Ishikawa (cell line): ENCODE measurements at regions not wholly inside any gene's neighbourhood (a gene's known extent, or its start where the extent isn't known, plus 50 kb on each side); places are given as distances from the start of the nearest gene placed in this dataset.

Source experiments
- CEBPB ChIP-seq: IDR thresholded peaks from 2 replicates; pipeline ENCODE4 v1.6.1; 2012
- CREB1 ChIP-seq: IDR thresholded peaks from 2 replicates; pipeline ENCODE4 v1.6.1; 2012; ENCODE audit warnings: low read depth
- EGR1 ChIP-seq: IDR thresholded peaks from 2 replicates; pipeline ENCODE4 v1.6.1; 2012
- EP300 ChIP-seq: IDR thresholded peaks from 2 replicates; pipeline ENCODE4 v1.6.1; 2012; ENCODE audit warnings: borderline replicate concordance
- FOXM1 ChIP-seq: IDR thresholded peaks from 2 replicates; pipeline ENCODE4 v1.6.1; 2012; ENCODE audit warnings: low read depth, borderline replicate concordance
- MAX ChIP-seq: IDR thresholded peaks from 2 replicates; pipeline ENCODE4 v1.6.1; 2012
- NFIC ChIP-seq: IDR thresholded peaks from 2 replicates; pipeline ENCODE4 v1.6.1; 2012
- RAD21 ChIP-seq: IDR thresholded peaks from 2 replicates; pipeline ENCODE4 v1.6.1; 2012; ENCODE audit warnings: low read depth
- REST ChIP-seq: IDR thresholded peaks from 2 replicates; pipeline ENCODE4 v1.6.1; 2012; ENCODE audit warnings: low read depth, mild to moderate bottlenecking
- TAF1 ChIP-seq: IDR thresholded peaks from 2 replicates; pipeline ENCODE4 v1.6.1; 2012; ENCODE audit warnings: low read depth, mild to moderate bottlenecking
- TCF12 ChIP-seq: IDR thresholded peaks from 2 replicates; pipeline ENCODE4 v1.6.1; 2012; ENCODE audit warnings: low read depth
- TEAD4 ChIP-seq: IDR thresholded peaks from 2 replicates; pipeline ENCODE4 v1.6.1; 2012
- USF1 ChIP-seq: IDR thresholded peaks from 2 replicates; pipeline ENCODE4 v1.6.1; 2012
- YY1 ChIP-seq: IDR thresholded peaks from 2 replicates; pipeline ENCODE4 v1.6.1; 2012; ENCODE audit warnings: low read depth
- ZBTB7A ChIP-seq: IDR thresholded peaks from 2 replicates; pipeline ENCODE4 v1.6.1; 2012; ENCODE audit warnings: low read depth

GRCh38 chr3:14039149-14039548 lies 85.5 kb downstream of the CHCHD4 start:
- TF ChIP-seq REST (no peak), TEAD4 (no peak), USF1 (no peak), EGR1 (no peak), NFIC (no peak), FOXM1 (no peak), RAD21 (no peak), CREB1 (no peak), CEBPB (no peak)

- TF ChIP-seq RAD21, result no peak
Observed at GRCh38 chr3:14037211-14037610, 87.5 kb downstream of the CHCHD4 start.

- TF ChIP-seq MAX (no peak), RAD21 (no peak), USF1 (no peak), CREB1 (no peak), ZBTB7A (no peak), FOXM1 (no peak), TCF12 (no peak), TAF1 (no peak), TEAD4 (no peak), EP300 (no peak), EGR1 (no peak), REST (no peak), NFIC (no peak), YY1 (no peak), CEBPB (no peak)
Observed at GRCh38 chr3:14033023-14033422, 91.6 kb downstream of the CHCHD4 start.

- TF ChIP-seq TAF1, result no peak
- no peak for TF ChIP-seq EGR1
- no peak for TF ChIP-seq RAD21
- TF ChIP-seq TEAD4, result no peak
- no peak for TF ChIP-seq REST
- TF ChIP-seq USF1, result no peak
- no peak for TF ChIP-seq ZBTB7A
Observed at GRCh38 chr3:14031271-14031670, 93.4 kb downstream of the CHCHD4 start.

GRCh38 chr3:14019459-14019858 lies 105.2 kb downstream of the CHCHD4 start:
- TF ChIP-seq NFIC, result no peak
- TF ChIP-seq TEAD4, result no peak
- no peak for TF ChIP-seq EP300
- no peak for TF ChIP-seq CEBPB
- no peak for TF ChIP-seq TAF1
- no peak for TF ChIP-seq CREB1
- TF ChIP-seq TCF12, result no peak
- TF ChIP-seq USF1, result no peak
- TF ChIP-seq RAD21, result no peak
- no peak for TF ChIP-seq ZBTB7A
- no peak for TF ChIP-seq EGR1
- no peak for TF ChIP-seq MAX
- TF ChIP-seq REST, result no peak
